SJSA1 (cell line): ENCODE measurements at regions not wholly inside any gene's neighbourhood (a gene's known extent, or its start where the extent isn't known, plus 50 kb on each side); places are given as distances from the start of the nearest gene placed in this dataset.
A peak's percentile ranks its signal among the peaks of the same experiment; 100 is the strongest.

ENCODE experiments used
- DNase-seq, 2 experiments: peaks; one replicate each; pipeline ENCODE4 v3.0.0-alpha.2; 2015 to 2020; ENCODE audit warnings: low spot score in 2 of 2, low read depth in 1 of 2
- H3K27ac ChIP-seq: fragments of 250-450 bp; sonication (Bioruptor Pico); 2 replicates; pipeline ENCODE4 v1.5.1; 2020; ENCODE audit warnings: mild to moderate bottlenecking, moderate library complexity
- H3K27me3 ChIP-seq: fragments of 250-450 bp; sonication (Bioruptor Pico); replicated peaks from 2 replicates; pipeline ENCODE4 v1.5.1; 2020; ENCODE audit warnings: mild to moderate bottlenecking, moderate library complexity
- H3K36me3 ChIP-seq: fragments of 250-450 bp; sonication (Bioruptor Pico); 2 replicates; pipeline ENCODE4 v1.5.1; 2020; ENCODE audit warnings: mild to moderate bottlenecking
- H3K4me1 ChIP-seq: fragments of 250-450 bp; sonication (Bioruptor Pico); replicated peaks from 2 replicates; pipeline ENCODE4 v1.6.1; 2021; ENCODE audit warnings: mild to moderate bottlenecking
- H3K4me3 ChIP-seq: fragments of 250-450 bp; sonication (Bioruptor Pico); 2 replicates; pipeline ENCODE4 v1.5.1; 2020; ENCODE audit warnings: mild to moderate bottlenecking
- H3K9me3 ChIP-seq: fragments of 250-450 bp; sonication (Bioruptor Pico); replicated peaks from 2 replicates; pipeline ENCODE4 v1.5.1; 2020; ENCODE audit warnings: mild to moderate bottlenecking

DNA sequence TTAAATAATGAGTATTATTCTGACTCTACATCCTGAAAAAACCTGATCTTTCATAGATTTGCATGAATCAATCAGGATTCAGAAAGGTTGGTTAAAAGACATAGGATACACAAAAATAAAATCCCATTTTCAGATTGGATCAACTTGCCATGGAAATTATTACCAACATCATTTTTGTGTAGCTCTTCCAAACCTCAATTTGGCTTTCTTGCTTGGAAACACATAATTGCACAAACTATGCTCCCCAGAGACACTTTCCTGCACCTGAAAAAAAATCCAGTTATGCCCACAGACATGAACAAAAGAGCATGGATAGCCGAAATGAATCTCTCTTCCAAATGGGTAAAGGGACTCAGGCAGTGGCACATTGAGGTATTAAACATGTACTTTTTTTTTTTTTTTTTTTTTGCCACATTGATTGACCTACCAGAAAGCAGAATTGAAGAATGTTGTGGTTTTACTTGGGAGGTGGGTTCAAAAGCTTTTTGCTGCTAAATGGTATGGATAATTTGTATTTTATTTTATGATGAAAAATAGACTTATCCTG is 135.4 kb upstream of the FBN2 start:
- peaks cover 3% of the 10 kb centered on the region; the same call in 1 of the 2 replicates for H3K4me1 ChIP-seq

DNA sequence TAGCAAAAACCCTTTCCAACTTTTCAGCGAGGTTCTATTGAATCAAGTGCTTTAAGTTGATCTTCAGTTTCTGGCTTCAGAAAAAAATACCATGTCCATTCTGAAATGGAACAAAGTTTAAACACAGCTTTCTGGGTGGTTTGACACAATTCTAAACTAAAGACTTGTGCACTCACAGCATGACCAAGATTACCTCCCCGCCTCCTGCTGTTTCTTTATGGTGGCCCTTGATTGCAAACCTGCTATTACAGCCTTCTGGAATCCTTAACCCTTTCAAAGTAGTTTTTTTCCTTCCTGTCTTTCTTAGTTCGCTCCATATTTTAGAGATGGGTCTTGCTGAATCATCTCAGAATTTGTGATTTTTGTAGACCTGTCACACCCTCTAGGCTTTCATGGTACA is 135.9 kb upstream of the FBN2 start:
- no peaks in the 10 kb centered on the region; the same call in 1 of the 2 replicates for H3K9me3 ChIP-seq
- peaks cover 3% of the 10 kb centered on the region; the same call in 1 of the 2 replicates for H3K4me1 ChIP-seq
- no peak overlapping the region for H3K4me3 ChIP-seq
- H3K36me3 ChIP-seq: no peaks in the 10 kb centered on the region
- no peak overlapping the region for H3K27ac ChIP-seq
- H3K27me3 ChIP-seq: no peaks in the 10 kb centered on the region
- DNase-seq: peak in 1 of 2 experiments; percentile 15

More for the DNA sequence above, 135.4 kb upstream of the FBN2 start:
- Histone ChIP-seq H3K27me3 (no peaks in the 10 kb centered on the region), H3K9me3 (no peaks in the 10 kb centered on the region; the same call in 1 of the 2 replicates), H3K4me3 (no peak overlapping the region), H3K27ac (no peak overlapping the region), H3K36me3 (no peaks in the 10 kb centered on the region)
- no peak for DNase-seq

DNA sequence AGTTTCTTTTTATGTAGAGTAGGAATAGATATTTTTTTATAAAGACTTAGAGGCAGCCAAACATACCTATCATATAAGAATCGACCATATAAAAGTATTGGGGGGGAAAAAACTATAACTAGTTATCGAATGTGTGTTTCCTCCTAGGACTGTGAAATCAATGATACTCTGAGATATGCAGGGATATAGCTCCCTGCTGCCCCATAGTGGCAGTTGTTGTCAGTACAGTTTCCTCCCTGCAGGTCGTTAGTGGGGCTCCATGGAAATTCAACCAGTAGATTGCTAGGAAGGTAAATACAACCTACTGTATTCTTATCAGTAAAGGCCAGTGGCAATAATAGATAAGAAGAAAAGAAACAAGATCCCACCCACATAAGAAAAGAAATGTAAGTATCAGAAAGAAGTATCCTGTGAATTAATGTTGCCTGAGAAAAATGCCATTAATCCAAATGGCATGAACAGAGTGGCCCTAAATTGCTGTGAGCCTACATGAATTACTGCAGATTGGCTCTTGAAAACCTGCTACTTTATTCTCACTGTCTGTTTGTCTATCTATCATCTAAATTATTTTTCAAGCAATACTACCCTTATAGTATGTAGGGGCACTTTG is 136.9 kb upstream of the FBN2 start:
- H3K27me3 ChIP-seq: no peaks in the 10 kb centered on the region
- H3K36me3 ChIP-seq: no peaks in the 10 kb centered on the region
- DNase-seq: peak; percentile 44 to 57
- H3K9me3 ChIP-seq: no peaks in the 10 kb centered on the region; the same call in 1 of the 2 replicates
- peaks cover 3% of the 10 kb centered on the region; the same call in 1 of the 2 replicates for H3K4me1 ChIP-seq
- no peak overlapping the region for H3K4me3 ChIP-seq
- H3K27ac ChIP-seq: no peak overlapping the region

DNA sequence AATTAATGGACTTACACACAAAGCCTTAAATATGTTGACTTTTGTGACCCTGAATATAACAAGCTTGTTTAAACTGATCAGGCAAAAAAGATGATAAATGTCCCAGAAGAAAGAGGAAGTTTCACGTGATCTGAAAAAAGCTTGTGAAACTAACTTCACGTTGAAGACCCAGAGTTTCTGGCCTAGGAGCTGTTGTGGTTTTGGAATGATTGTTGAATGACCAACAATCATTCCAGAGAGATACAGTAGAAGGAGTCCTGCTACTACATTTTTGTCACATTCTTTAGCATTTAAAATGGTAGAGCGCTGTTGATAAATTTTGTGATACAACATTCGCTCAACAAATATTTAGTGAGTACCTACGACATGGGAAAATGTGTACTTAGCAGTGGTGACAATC is 143.1 kb upstream of the FBN2 start:
- H3K36me3 ChIP-seq: no peaks in the 10 kb centered on the region
- no peaks in the 10 kb centered on the region; the same call in 1 of the 2 replicates for H3K27me3 ChIP-seq
- no peak overlapping the region for H3K27ac ChIP-seq
- DNase-seq: no peak
- no peak overlapping the region for H3K4me3 ChIP-seq
- H3K4me1 ChIP-seq: no peaks in the 10 kb centered on the region
- peaks cover 3% of the 10 kb centered on the region; the same call in 1 of the 2 replicates for H3K9me3 ChIP-seq

DNA sequence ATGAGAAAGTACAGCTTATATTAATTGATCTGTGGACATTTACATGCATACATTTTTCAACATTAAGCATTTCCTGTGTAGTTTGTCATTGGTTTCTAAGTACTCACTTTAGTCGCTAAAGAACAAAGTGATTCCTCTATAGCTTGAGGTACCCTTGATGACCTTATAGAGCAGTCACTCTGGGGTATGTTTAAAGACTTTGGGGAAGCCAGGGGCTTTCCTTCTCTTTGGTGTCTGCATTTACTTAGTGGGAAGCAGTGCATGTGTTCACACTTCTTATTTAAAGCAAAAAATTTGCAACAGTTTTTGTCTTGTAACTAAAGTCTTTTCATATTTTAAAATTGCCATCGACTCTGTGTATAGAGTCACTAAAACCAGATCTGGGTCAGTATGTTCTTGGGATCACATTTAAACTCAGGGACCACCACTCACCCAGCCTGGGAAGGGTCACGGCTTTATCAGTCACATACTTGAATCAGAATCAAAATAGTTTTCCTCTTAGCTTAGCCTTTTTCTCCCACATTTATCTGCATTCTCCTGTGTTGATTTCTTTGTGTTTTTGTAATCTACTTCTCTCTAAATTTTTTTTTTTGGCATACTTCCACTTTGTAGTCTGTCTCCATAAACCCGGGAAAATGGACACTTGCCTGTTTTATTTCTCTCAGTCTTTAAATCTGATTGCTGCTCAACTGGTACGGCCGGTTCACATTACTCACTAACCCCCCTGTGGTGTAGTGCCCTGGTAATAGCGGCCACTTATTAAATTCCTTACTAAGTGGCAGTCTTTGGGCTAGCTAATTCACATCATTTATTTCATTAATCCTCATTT is 143.9 kb upstream of the FBN2 start:
- DNase-seq: no peak
- no peak overlapping the region for H3K4me3 ChIP-seq
- no peak overlapping the region for H3K27ac ChIP-seq
- H3K27me3 ChIP-seq: no peaks in the 10 kb centered on the region; the same call in 1 of the 2 replicates
- H3K9me3 ChIP-seq: peaks cover 3% of the 10 kb centered on the region; the same call in 1 of the 2 replicates
- no peaks in the 10 kb centered on the region for H3K4me1 ChIP-seq
- H3K36me3 ChIP-seq: no peaks in the 10 kb centered on the region

DNA sequence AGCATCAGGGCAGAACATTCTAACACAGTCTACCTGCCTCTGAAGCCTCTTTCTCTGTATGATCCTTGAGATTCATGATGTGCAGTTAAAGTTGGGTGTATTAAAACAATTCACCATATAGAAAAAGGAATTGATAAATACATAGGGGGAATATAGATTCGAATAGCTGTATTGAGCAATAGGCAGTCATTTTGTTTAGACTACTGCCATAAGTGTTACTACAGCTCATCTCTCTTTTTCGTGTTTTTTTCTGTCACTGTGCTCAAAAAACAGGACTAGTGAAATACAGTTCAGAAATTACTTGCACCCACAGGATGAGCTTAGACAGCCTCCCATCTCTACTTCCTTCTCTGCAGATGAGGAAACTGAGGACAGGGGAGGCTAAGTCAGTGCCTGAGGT is 144.6 kb upstream of the FBN2 start:
- no peak for DNase-seq
- H3K4me1 ChIP-seq: no peaks in the 10 kb centered on the region
- H3K4me3 ChIP-seq: no peak overlapping the region

DNA sequence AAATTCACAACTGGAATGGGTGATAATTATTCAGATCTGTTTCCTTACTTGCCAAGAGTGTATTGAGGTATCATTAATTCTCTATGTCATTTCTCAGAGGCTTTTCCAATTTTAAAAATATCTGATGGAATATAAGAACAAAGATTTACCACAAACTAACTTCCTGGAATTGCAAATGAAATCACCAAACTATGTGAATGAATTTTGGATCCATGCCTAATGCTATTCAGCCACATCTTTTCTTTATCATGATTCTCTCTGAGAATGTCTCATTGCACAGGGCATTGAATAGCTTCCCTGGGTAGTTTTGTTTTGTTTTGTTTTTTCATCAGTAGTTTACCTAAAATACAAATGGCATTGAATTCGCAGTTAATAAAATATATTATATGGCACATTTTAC is 146.9 kb upstream of the FBN2 start:
- no peak for DNase-seq
- no peaks in the 10 kb centered on the region for H3K36me3 ChIP-seq
- no peaks in the 10 kb centered on the region; the same call in 1 of the 2 replicates for H3K27me3 ChIP-seq
- no peak overlapping the region for H3K27ac ChIP-seq
- no peak overlapping the region for H3K4me3 ChIP-seq
- peaks cover 3% of the 10 kb centered on the region; the same call in 1 of the 2 replicates for H3K9me3 ChIP-seq
- H3K4me1 ChIP-seq: no peaks in the 10 kb centered on the region

More for the DNA sequence above, 144.6 kb upstream of the FBN2 start:
- peaks cover 3% of the 10 kb centered on the region; the same call in 1 of the 2 replicates for H3K9me3 ChIP-seq
- no peaks in the 10 kb centered on the region; the same call in 1 of the 2 replicates for H3K27me3 ChIP-seq
- H3K36me3 ChIP-seq: no peaks in the 10 kb centered on the region
- H3K27ac ChIP-seq: no peak overlapping the region

DNA sequence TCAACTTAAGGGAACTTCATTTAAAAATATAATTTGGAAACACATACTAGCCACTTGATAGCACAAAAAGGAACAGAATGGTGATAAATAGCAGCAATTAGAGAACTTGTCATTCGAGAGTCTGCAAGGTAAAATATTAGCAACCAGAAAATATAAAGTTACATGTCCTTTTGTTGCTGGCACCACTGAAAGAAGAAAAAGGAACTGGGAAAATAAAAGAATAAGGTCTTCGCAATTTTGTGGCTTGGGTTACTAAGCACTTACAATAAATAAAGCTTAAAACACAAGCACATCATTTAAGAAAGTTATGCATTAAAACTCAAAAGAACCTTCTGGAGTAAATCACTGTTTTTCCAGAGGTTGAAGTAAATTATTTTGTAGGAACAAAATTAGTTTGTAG is 149.9 kb upstream of the FBN2 start:
- Histone ChIP-seq H3K9me3 (no peaks in the 10 kb centered on the region; the same call in 1 of the 2 replicates), H3K27me3 (no peaks in the 10 kb centered on the region; the same call in 1 of the 2 replicates), H3K27ac (no peak overlapping the region), H3K4me1 (no peaks in the 10 kb centered on the region), H3K4me3 (no peak overlapping the region), H3K36me3 (no peaks in the 10 kb centered on the region)
- no peak for DNase-seq

DNA sequence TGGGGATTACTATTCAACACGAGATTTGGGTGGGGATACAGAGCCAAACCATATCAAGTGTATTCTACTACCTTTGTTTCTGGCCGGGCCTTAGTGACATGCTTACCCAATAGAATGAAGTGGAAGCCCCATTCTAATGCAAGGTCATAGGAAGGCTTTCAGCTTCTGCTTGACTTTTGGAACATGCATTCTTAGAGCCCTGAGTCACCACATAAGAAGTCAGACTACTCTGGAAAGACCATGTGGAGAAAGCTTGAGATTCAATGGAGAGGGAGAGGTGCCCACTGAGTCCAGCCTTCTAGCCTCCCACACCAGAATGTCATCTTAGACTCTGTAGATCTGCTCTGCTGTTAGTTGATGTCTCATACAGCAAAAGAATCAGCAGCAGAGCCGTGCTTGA is 155.7 kb upstream of the FBN2 start:
- H3K4me1 ChIP-seq: no peaks in the 10 kb centered on the region
- no peak for DNase-seq
- no peak overlapping the region for H3K4me3 ChIP-seq
- H3K27me3 ChIP-seq: no peaks in the 10 kb centered on the region
- no peaks in the 10 kb centered on the region for H3K36me3 ChIP-seq
- H3K9me3 ChIP-seq: no peaks in the 10 kb centered on the region
- no peak overlapping the region for H3K27ac ChIP-seq

DNA sequence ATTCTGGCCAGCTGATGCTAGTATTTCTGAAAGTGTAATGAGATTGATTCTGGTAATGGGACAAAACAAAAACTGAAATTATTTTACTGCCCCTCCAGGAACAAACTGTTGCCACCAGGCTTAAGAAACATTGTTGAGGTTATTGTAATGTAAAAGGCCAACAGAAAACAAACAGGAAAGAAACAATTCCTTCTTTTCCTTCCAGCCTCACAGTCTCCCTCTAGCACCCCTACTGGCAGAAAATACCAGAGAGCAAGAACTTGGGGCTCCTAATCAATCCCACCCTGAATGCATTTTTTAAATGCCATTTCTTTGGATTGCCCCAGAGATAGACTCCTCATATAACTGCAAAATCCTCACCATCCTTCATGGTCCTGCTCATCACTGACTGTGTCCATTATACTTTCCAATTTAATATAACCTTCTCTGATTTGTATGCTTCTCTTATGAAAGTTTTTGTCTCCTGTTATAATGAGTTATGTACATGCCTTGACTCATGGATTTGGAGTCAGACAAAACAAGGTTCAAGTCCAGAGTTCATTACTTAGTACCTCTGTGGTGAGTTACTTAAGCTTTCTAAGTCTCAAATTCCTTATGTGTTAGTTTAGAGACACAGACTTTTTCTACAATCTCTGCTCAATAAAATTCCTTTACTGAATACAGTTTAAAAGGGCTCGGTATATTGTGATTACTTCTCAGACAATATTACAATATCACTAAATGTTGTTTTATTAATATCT is 157.9 kb upstream of the FBN2 start:
- Histone ChIP-seq H3K36me3 (no peaks in the 10 kb centered on the region), H3K9me3 (no peaks in the 10 kb centered on the region), H3K27ac (no peak overlapping the region), H3K4me3 (no peak overlapping the region), H3K27me3 (no peaks in the 10 kb centered on the region), H3K4me1 (no peaks in the 10 kb centered on the region)
- no peak for DNase-seq

DNA sequence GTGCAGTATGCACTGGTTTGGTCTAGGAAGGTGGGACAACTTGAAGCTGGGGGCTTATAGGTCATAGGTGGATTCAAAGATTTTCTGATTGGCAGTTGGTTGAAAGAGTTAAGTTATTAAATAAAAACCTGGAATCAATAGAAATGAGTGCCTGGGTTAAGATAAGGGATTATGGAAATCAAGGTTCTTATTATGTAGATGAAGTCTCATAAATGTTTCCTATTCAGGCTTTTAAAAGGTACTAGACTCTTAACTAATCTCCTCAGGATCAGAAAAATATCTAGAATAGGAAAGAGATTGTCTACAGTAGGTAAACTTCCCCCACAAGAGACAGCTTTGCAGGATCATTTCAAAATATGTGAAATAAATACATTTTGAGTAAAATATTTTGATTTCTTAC is 163.3 kb upstream of the FBN2 start:
- Histone ChIP-seq H3K27me3 (no peaks in the 10 kb centered on the region), H3K36me3 (no peaks in the 10 kb centered on the region), H3K9me3 (no peaks in the 10 kb centered on the region), H3K27ac (no peak overlapping the region), H3K4me3 (no peak overlapping the region), H3K4me1 (no peaks in the 10 kb centered on the region)
- no peak for DNase-seq

DNA sequence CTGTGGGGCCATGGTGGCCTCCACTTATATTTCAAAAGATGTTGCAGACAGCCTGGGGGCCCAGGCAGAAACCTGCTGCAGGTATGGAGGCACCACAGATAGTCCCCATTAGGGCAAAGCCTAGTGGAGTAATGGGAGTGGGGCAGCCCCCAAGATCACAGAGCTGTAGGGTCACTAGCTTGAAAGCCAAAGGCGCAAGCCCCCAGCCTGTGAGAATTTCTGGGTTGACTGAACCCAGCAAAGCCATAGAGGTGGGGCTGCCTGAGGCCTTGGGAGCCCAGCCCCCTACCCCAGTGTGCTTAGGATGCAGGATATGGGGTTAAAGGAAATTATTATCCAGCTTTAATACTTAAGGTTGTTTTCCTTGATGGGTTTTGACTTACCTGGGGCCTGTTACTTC is 165.3 kb upstream of the FBN2 start:
- no peaks in the 10 kb centered on the region for H3K9me3 ChIP-seq

DNA sequence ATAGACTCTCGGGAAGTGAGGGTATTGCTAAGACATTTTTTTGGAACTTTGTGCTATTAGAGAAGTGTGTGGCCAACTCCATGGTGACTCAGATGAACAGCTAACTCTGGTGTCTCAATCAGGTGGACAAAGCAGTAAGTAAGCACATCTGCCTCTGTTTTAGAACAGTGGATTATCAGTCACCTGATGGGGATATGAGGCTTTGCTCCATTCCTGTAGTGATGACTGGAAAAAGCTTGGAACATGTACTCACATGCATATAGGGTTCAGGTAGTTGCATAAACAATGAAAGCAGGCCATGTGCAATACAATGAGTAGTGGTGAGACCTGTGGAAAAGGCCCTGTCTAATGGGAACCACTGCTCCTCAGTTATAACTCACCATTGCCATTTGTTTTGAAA is 168.2 kb upstream of the FBN2 start:
- H3K27me3 ChIP-seq: no peaks in the 10 kb centered on the region
- H3K4me1 ChIP-seq: no peaks in the 10 kb centered on the region
- H3K27ac ChIP-seq: no peak overlapping the region
- no peaks in the 10 kb centered on the region for H3K36me3 ChIP-seq
- peaks cover 3% of the 10 kb centered on the region; the same call in 1 of the 2 replicates for H3K9me3 ChIP-seq
- no peak overlapping the region for H3K4me3 ChIP-seq
- DNase-seq: no peak

More for the DNA sequence above, 165.3 kb upstream of the FBN2 start:
- no peak for DNase-seq
- no peaks in the 10 kb centered on the region for H3K4me1 ChIP-seq
- no peak overlapping the region for H3K27ac ChIP-seq
- H3K27me3 ChIP-seq: no peaks in the 10 kb centered on the region
- no peaks in the 10 kb centered on the region for H3K36me3 ChIP-seq
- no peak overlapping the region for H3K4me3 ChIP-seq
